ENCODE measurements at regions not wholly inside any gene's neighbourhood (a gene's known extent, or its start where the extent isn't known, plus 50 kb on each side); places are given as distances from the start of the nearest gene placed in this dataset.

DNA sequence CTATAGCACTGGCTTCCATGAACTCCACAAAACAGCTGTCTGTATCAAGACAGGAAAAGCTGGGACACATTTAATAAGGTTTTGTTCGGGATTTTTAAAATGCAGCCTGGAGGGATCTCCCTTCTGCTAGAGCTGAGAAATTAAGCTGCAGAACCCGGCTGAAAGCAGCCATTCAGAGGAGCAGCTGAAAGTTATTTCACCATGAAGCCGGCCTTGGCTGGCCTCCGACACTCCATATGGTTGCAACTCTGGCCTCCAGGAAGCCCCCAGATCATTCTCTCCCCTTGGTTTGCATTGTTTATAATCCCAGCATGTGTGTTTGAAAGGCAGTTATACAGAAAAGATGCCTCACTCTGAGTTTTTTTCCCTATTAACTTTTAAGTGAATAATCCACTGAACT lies 239.4 kb downstream of the SPATA18 start:
- H3K27ac ChIP-seq, result no peak overlapping the region
- no peaks in the 10 kb centered on the region for H3K36me3 ChIP-seq
- no peaks in the 10 kb centered on the region for H3K4me1 ChIP-seq
- 69 to 70% methylated on average over 4 of the region's 4 CpGs for WGBS, 2 donors
- intact Hi-C loops (cut with DNase I), result no loop called here
- TF ChIP-seq POLR2A (IDR thresholded peaks at IDR 0.05), result no peak
- TF ChIP-seq, protein P1, sequence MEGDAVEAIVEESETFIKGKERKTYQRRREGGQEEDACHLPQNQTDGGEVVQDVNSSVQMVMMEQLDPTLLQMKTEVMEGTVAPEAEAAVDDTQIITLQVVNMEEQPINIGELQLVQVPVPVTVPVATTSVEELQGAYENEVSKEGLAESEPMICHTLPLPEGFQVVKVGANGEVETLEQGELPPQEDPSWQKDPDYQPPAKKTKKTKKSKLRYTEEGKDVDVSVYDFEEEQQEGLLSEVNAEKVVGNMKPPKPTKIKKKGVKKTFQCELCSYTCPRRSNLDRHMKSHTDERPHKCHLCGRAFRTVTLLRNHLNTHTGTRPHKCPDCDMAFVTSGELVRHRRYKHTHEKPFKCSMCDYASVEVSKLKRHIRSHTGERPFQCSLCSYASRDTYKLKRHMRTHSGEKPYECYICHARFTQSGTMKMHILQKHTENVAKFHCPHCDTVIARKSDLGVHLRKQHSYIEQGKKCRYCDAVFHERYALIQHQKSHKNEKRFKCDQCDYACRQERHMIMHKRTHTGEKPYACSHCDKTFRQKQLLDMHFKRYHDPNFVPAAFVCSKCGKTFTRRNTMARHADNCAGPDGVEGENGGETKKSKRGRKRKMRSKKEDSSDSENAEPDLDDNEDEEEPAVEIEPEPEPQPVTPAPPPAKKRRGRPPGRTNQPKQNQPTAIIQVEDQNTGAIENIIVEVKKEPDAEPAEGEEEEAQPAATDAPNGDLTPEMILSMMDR (IDR thresholded peaks at IDR 0.05), result no peak
- no peaks in the 10 kb centered on the region for H3K9me3 ChIP-seq
- DNase-seq, result no peak
- no peak overlapping the region for H3K4me3 ChIP-seq (replicated peaks in 1 of 3)
- no peaks in the 10 kb centered on the region for H3K27me3 ChIP-seq

DNA sequence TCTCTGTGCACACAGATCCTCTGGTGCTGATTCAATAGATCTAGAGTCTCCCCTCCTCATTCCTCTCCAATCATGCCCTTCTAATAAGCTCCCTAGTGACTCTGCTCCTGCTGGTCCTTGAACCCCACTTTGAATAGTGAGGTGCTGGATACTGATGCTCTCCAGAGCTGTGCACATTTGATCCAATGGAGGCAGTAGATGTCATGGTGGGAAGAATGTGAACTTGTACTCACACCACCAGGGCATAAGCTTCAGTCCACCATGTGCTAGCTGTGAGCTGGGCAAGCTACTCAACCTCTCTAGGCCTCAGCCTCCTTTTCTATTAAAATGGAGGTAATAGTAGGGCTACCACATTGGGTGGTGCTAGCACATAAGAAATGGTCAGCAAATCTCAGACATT lies 241.1 kb downstream of the SPATA18 start:
- no peak for DNase-seq
- Histone ChIP-seq H3K4me1 (no peaks in the 10 kb centered on the region), H3K9me3 (no peaks in the 10 kb centered on the region), H3K36me3 (no peaks in the 10 kb centered on the region), H3K27ac (no peak overlapping the region), H3K4me3 (replicated peaks in 1 of 3) (no peak overlapping the region), H3K27me3 (no peaks in the 10 kb centered on the region)
- intact Hi-C loops (cut with DNase I), result no loop called here
- no peak for TF ChIP-seq POLR2A (IDR thresholded peaks at IDR 0.05)

DNA sequence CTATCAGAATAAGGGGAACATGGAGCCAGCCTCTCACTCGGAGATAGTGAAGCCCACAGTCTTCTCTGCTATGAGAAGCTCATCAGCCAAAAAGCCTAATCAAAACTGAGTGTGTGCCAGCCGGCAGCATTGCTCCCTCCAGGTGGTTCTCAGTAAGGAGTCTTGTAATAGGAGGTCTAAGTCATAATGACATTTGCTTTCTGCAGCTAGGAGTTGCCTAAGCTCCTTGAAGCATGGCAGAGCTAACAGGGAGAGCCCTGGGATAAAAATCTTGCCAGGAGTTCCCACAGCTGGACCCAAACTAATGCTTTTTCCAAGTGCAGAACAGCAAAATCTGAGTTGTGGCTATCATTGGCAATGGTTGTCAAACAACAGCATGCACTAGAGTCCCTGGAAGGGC lies 245.2 kb downstream of the SPATA18 start:
- intact Hi-C loops (cut with DNase I), result no loop called here
- Histone ChIP-seq H3K27me3 (no peaks in the 10 kb centered on the region), H3K36me3 (no peaks in the 10 kb centered on the region), H3K9me3 (no peaks in the 10 kb centered on the region), H3K4me3 (replicated peaks in 1 of 3) (no peak overlapping the region), H3K27ac (no peak overlapping the region), H3K4me1 (no peaks in the 10 kb centered on the region)
- WGBS, 2 donors, result 79 to 89% methylated on average over 2 of the region's 2 CpGs
- no peak for DNase-seq
- TF ChIP-seq, protein P1 (IDR thresholded peaks at IDR 0.05), result no peak
- TF ChIP-seq POLR2A (IDR thresholded peaks at IDR 0.05), result no peak

DNA sequence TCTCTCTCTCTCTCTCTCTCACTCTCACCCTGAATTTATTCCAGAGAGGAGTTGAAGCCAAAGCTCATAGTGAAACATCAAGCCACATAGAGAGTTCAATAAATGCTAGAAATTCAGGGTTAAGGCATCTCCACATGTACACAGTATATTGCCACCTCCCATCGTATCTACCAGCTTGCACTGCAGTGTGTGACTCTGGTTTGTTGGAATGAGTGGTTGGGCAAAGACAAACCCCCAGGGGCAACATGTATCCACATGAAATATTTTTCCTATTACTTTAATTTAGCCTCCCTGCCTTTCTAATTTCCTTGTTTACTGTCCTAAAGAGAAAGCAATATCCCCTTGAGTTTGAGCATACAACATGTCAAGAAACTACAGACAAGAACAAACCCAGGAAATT lies 247.3 kb downstream of the SPATA18 start:
- Histone ChIP-seq H3K9me3 (no peaks in the 10 kb centered on the region), H3K36me3 (no peaks in the 10 kb centered on the region), H3K27ac (no peak overlapping the region), H3K27me3 (no peaks in the 10 kb centered on the region), H3K4me3 (replicated peaks in 1 of 3) (no peak overlapping the region), H3K4me1 (no peaks in the 10 kb centered on the region)
- TF ChIP-seq POLR2A (IDR thresholded peaks at IDR 0.05), result no peak
- TF ChIP-seq, protein P1 (IDR thresholded peaks at IDR 0.05), result no peak
- intact Hi-C loops (cut with DNase I), result no loop called here
- DNase-seq, result no peak
- 0 to 54% methylated on average over 1 of the region's 1 CpG for WGBS, 2 donors

DNA sequence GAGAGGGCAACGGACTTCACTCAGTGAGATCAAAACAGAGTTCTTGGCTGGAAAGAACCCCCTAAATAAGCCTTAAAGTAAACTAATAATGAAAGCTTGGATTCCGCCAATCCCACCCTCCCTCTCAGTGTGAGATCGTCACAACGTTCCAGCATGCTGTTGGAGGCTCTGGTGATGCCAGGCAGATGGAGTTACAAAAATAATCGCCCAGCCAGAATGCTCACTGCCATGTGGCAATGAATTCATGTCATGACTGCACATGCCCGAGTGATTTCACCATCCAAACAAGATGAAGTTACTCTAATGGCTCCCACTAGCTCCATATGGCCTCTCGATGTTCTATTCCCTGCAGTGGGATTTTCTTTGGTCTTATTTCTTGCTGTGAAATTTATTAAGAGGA lies 248.0 kb downstream of the SPATA18 start:
- H3K4me3 ChIP-seq (replicated peaks in 1 of 3), result no peak overlapping the region
- H3K27me3 ChIP-seq, result no peaks in the 10 kb centered on the region
- H3K9me3 ChIP-seq, result no peaks in the 10 kb centered on the region
- no peaks in the 10 kb centered on the region for H3K36me3 ChIP-seq
- 70 to 74% methylated on average over 7 of the region's 7 CpGs for WGBS, 2 donors
- DNase-seq, result no peak
- H3K27ac ChIP-seq, result no peak overlapping the region
- intact Hi-C loops (cut with DNase I), result no loop called here
- H3K4me1 ChIP-seq, result no peaks in the 10 kb centered on the region
- TF ChIP-seq, protein P1 (IDR thresholded peaks at IDR 0.05), result no peak
- no peak for TF ChIP-seq POLR2A (IDR thresholded peaks at IDR 0.05)

Data from thyroid gland (tissue), 4 donors.